IMR-90 (cell line): ENCODE measurements at regions not wholly inside any gene's neighbourhood (a gene's known extent, or its start where the extent isn't known, plus 50 kb on each side); places are given as distances from the start of the nearest gene placed in this dataset.
"Not testable (repeated sequence)": the region's sequence is repeated elsewhere in the genome, so short reads cannot be mapped to it uniquely, and the experiment has no call there.

Experiments
- ATAC-seq: fragments of 200-7000 bp; cut with Tn5 transposase; 2 replicates; pipeline ENCODE4 v1.9.1; 2020; ENCODE audit warnings: low read depth, mild to moderate bottlenecking, moderate library complexity
- BruUV-seq: library from RNA; stranded (reverse); fragments of 400-500 nt; replicated peaks from 2 replicates; lab custom pipeline; 2021; lab: Mats Ljungman, UMichigan
- CTCF ChIA-PET: fragments of 300-600 bp; formaldehyde crosslinking; extraction: SDS; loops from one replicate; lab custom pipeline; 2021; ENCODE audit warnings: antibody characterized with exemption; lab: Yijun Ruan, JAX
- POLR2A ChIA-PET: fragments of 300-600 bp; sonication (Branson Sonifier 250); formaldehyde crosslinking; loops from one replicate; lab custom pipeline; 2022; ENCODE audit warnings: antibody characterized with exemption; ENCODE audit not compliant: unreplicated experiment; lab: Charles Lee
- DNase-seq: peaks from one replicate; pipeline ENCODE4 v3.0.0; 2013
- H2AFZ ChIP-seq: replicated peaks from 2 replicates; pipeline ENCODE3; 2013; ENCODE audit warnings: low read length, mild to moderate bottlenecking; ENCODE audit not compliant: poor library complexity
- H2AK5ac ChIP-seq: 2 replicates; pipeline ENCODE4 v1.6.1; 2013; ENCODE audit warnings: low read depth, low read length, inconsistent platforms
- H2AK9ac ChIP-seq: replicated peaks from 2 replicates; pipeline ENCODE3; 2013; ENCODE audit warnings: mild to moderate bottlenecking, low read depth, low read length, moderate library complexity; ENCODE audit not compliant: poor library complexity
- H2BK120ac ChIP-seq: 2 replicates; pipeline ENCODE4 v1.6.1; 2013; ENCODE audit warnings: low read depth, low read length, inconsistent platforms
- H2BK15ac ChIP-seq: 3 replicates; pipeline ENCODE4 v1.6.1; 2013; ENCODE audit warnings: low read depth, low read length, inconsistent platforms
- H2BK20ac ChIP-seq: 2 replicates; pipeline ENCODE4 v1.6.1; 2013; ENCODE audit warnings: low read depth, mild to moderate bottlenecking, inconsistent platforms, low read length, moderate library complexity
- H2BK5ac ChIP-seq: 2 replicates; pipeline ENCODE4 v1.6.1; 2013; ENCODE audit warnings: mild to moderate bottlenecking, low read depth, low read length, inconsistent platforms; ENCODE audit not compliant: poor library complexity, severe bottlenecking
- H3K14ac ChIP-seq: replicated peaks from 2 replicates; pipeline ENCODE4 v1.6.1; 2013; ENCODE audit warnings: low read depth, low read length, inconsistent platforms
- H3K18ac ChIP-seq: 2 replicates; pipeline ENCODE4 v1.6.1; 2013; ENCODE audit warnings: low read depth, low read length, control low read depth
- H3K23ac ChIP-seq: 2 replicates; pipeline ENCODE4 v1.6.1; 2013; ENCODE audit warnings: low read depth, low read length, inconsistent platforms
- H3K27ac ChIP-seq: 2 replicates; pipeline ENCODE4 v1.5.1; 2013; ENCODE audit warnings: mild to moderate bottlenecking, control low read depth, low read length; ENCODE audit not compliant: insufficient read depth
- H3K27me3 ChIP-seq: 2 replicates; pipeline ENCODE4 v1.6.1; 2013; ENCODE audit warnings: low read length; ENCODE audit not compliant: control insufficient read depth, insufficient read depth
- H3K36me3 ChIP-seq: 2 replicates; pipeline ENCODE4 v1.6.1; 2013; ENCODE audit warnings: low read length, mixed read lengths; ENCODE audit not compliant: control insufficient read depth, insufficient read depth
- H3K4ac ChIP-seq: 2 replicates; pipeline ENCODE4 v1.6.1; 2013; ENCODE audit warnings: low read depth, low read length, inconsistent platforms
- H3K4me1 ChIP-seq: 2 replicates; pipeline ENCODE4 v1.6.1; 2013; ENCODE audit warnings: low read length, mixed read lengths; ENCODE audit not compliant: control insufficient read depth, insufficient read depth
- H3K4me2 ChIP-seq: 2 replicates; pipeline ENCODE4 v1.6.1; 2013; ENCODE audit warnings: low read depth, mild to moderate bottlenecking, control low read depth, low read length, moderate library complexity
- H3K4me3 ChIP-seq: 2 replicates; pipeline ENCODE4 v1.5.1; 2013; ENCODE audit warnings: low read depth, mild to moderate bottlenecking, control low read depth, low read length, moderate library complexity; ENCODE audit not compliant: insufficient read depth
- H3K56ac ChIP-seq: 2 replicates; pipeline ENCODE4 v1.6.1; 2013; ENCODE audit warnings: low read length, inconsistent platforms; ENCODE audit not compliant: insufficient read depth; ENCODE audit errors: extremely low read depth
- H3K79me1 ChIP-seq, 2 experiments: 2 replicates each; pipeline ENCODE4 v1.6.1; 2013; ENCODE audit warnings: low read length in 2 of 2, inconsistent platforms in 1 of 2, low read depth in 1 of 2
- H3K9ac ChIP-seq: 2 replicates; pipeline ENCODE4 v1.6.1; 2013; ENCODE audit warnings: low read depth, low read length, control low read depth
- H3K9me1 ChIP-seq: 2 replicates; pipeline ENCODE4 v1.6.1; 2013; ENCODE audit warnings: low read length, inconsistent platforms; ENCODE audit not compliant: insufficient read depth
- H3K9me3 ChIP-seq: 2 replicates; pipeline ENCODE4 v1.6.1; 2013; ENCODE audit warnings: low read length; ENCODE audit not compliant: control insufficient read depth, insufficient read depth
- H4K20me1 ChIP-seq: 2 replicates; pipeline ENCODE4 v1.6.1; 2013; ENCODE audit warnings: low read length, inconsistent platforms; ENCODE audit not compliant: insufficient read depth
- H4K5ac ChIP-seq: 2 replicates; pipeline ENCODE4 v1.6.1; 2013; ENCODE audit warnings: mild to moderate bottlenecking, low read depth, low read length, control low read depth
- H4K8ac ChIP-seq, 2 experiments: 2 replicates each; pipeline ENCODE4 v1.6.1; 2013; ENCODE audit warnings: low read depth in 2 of 2, low read length in 2 of 2, control low read depth in 1 of 2, inconsistent platforms in 1 of 2
- H4K91ac ChIP-seq: 2 replicates; pipeline ENCODE4 v1.6.1; 2013; ENCODE audit warnings: low read depth, low read length, inconsistent platforms; ENCODE audit not compliant: insufficient read depth
- BHLHE40 ChIP-seq: fragments of 150-350 bp; IDR thresholded peaks from 2 replicates; pipeline ENCODE4 v1.6.1; 2016; ENCODE audit warnings: mild to moderate bottlenecking, low read depth, low read length
- CEBPB ChIP-seq: IDR thresholded peaks from 2 replicates; pipeline ENCODE4 v1.6.1; 2012; ENCODE audit warnings: low read depth, low read length, improper control_type of control experiment
- CHD1 ChIP-seq: IDR thresholded peaks from 2 replicates; pipeline ENCODE4 v1.6.1; 2012; ENCODE audit warnings: low read depth, low read length, improper control_type of control experiment
- FOS ChIP-seq: fragments of 150-350 bp; IDR thresholded peaks from 2 replicates; pipeline ENCODE4 v1.6.1; 2016; ENCODE audit warnings: low read depth, low read length
- MXI1 ChIP-seq: IDR thresholded peaks from 2 replicates; pipeline ENCODE4 v1.6.1; 2012; ENCODE audit warnings: low read depth, mild to moderate bottlenecking, low read length, moderate library complexity, borderline replicate concordance
- NFE2L2 ChIP-seq: fragments of 150-350 bp; IDR thresholded peaks from 2 replicates; pipeline ENCODE4 v1.6.1; 2016; ENCODE audit warnings: low read depth, mild to moderate bottlenecking, low read length
- POLR2A ChIP-seq: IDR thresholded peaks from 2 replicates; pipeline ENCODE4 v1.6.1; 2012; ENCODE audit warnings: mild to moderate bottlenecking, low read depth, low read length
- RCOR1 ChIP-seq: IDR thresholded peaks from 2 replicates; pipeline ENCODE4 v1.6.1; 2012; ENCODE audit warnings: mild to moderate bottlenecking, low read length, improper control_type of control experiment; ENCODE audit not compliant: insufficient replicate concordance
- SMC3 ChIP-seq: fragments of 150-350 bp; IDR thresholded peaks from 2 replicates; pipeline ENCODE4 v1.6.1; 2016; ENCODE audit warnings: low read depth, mild to moderate bottlenecking, antibody characterized with exemption, low read length, moderate library complexity
- WGBS, 2 experiments: methylation state at CpG; one replicate each; pipeline versions ENCODE4 v1.1.5 to v1.1.7; 2013; ENCODE audit warnings: missing lambda C conversion rate in 2 of 2; ENCODE audit not compliant: insufficient read length in 1 of 2; ENCODE audit errors: extremely low coverage in 2 of 2; 5-methylcytosine and 5-hydroxymethylcytosine counted together
- dilution Hi-C: fragments of 300-500 bp; cut with HindIII; formaldehyde crosslinking; loops from one replicate; pipeline ENCODE4 v1.14.3; 2018; ENCODE audit warnings: low sequenced_read_pairs; ENCODE audit not compliant: unreplicated experiment
- in situ Hi-C: fragments of 300-500 bp; cut with MboI; formaldehyde crosslinking; loops from 3 replicates; pipeline ENCODE4 v1.14.3; 2019; ENCODE audit warnings: low sequenced_read_pairs, inconsistent platforms, mixed read lengths
- intact Hi-C: fragments of 100-400 bp; cut with micrococcal nuclease; formaldehyde crosslinking; loops from 2 replicates; pipeline ENCODE4 v1.10.0; 2022

DNA sequence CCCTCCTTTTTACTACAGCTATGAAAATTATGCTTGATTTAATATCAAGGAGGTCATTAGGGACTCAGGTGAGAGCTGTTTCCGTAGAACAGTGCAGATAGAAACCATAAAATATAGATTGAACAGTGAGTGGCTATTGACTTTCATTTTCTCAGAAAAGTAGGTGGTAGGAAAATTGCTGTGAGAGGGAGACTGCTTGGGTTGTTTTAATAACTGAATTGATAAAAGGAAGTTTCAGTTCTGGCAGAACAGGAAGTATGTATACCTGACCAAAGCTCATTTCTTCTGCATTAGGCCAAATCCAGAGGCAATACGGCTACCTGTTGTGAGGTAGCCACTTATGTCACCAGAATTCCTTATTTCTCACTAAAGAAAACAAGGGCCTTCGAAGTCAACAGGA lies 761.7 kb upstream of the ARRDC3 start:
- Histone ChIP-seq H4K5ac (no peak overlapping the region), H2BK120ac (no peak overlapping the region), H3K36me3 (no peaks in the 10 kb centered on the region), H3K4ac (no peak overlapping the region), H3K9me1 (no peaks in the 10 kb centered on the region), H3K18ac (no peak overlapping the region), H3K4me3 (no peak overlapping the region), H2AK9ac (no peak overlapping the region), H3K56ac (no peak overlapping the region), H2AK5ac (no peak overlapping the region), H2AFZ (no peak overlapping the region), H3K27me3 (no peaks in the 10 kb centered on the region), H3K9ac (no peak overlapping the region), H4K20me1 (no peaks in the 10 kb centered on the region), H4K91ac (no peak overlapping the region), H2BK20ac (no peak overlapping the region), H3K27ac (no peak overlapping the region), H3K4me2 (no peak overlapping the region), H3K23ac (no peak overlapping the region), H4K8ac (no peak overlapping the region), H3K79me1 (no peaks in the 10 kb centered on the region), H3K4me1 (no peaks in the 10 kb centered on the region), H2BK5ac (no peak overlapping the region), H3K9me3 (no peaks in the 10 kb centered on the region), H2BK15ac (no peak overlapping the region), H3K14ac (no peak overlapping the region)
- BruUV-seq, result no TSS peak
- ChIA-PET POLR2A (no interaction called here), CTCF (no interaction called here)
- DNase-seq, result no peak
- dilution Hi-C loops, result no loop called here
- in situ Hi-C loops, result no loop called here
- TF ChIP-seq SMC3, result no peak
- TF ChIP-seq MXI1, result no peak
- TF ChIP-seq FOS, result no peak
- TF ChIP-seq POLR2A, result no peak
- TF ChIP-seq NFE2L2, result no peak
- TF ChIP-seq CEBPB, result no peak
- TF ChIP-seq RCOR1, result no peak
- no peak for TF ChIP-seq BHLHE40
- TF ChIP-seq CHD1, result no peak
- 67% methylated on average over 1 of the region's 3 CpGs; no CpG with 5 or more reads in 1 of the 2 experiments for WGBS, 2 experiments
- intact Hi-C loops, result no loop called here
- ATAC-seq, result no peak

DNA sequence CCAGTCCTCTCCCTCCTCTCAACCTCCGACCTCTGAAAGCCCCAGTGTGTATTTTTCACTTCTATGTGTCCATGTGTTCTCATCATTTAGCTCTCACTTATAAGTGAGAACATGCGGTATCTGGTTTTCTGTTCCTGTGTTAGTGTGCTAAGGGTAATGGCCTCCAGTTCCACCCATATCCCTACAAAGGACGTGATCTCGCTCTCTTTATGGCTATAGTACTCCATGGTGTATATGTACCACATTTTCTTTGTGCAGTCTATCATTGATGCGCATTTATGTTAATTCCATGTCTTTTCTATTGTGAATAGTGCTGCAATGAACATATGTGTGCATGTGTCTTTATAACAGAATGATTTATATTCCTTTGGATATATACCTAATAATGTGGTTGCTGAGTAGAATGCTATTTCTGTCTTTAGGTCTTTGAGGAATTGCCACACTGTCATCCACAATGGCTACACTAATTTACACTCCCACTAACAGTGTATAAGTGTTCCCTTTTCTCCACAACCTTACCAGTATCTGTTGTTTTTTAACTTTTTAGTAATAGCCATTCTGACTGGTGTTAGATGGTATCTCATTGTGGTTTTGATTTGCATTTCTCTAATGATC lies 749.3 kb upstream of the ARRDC3 start:
- H2AK9ac ChIP-seq, H3K9ac ChIP-seq, ATAC-seq, H2AK5ac ChIP-seq, H3K9me3 ChIP-seq, POLR2A ChIA-PET, H3K79me1 ChIP-seq, intact Hi-C loops, DNase-seq, H3K4me1 ChIP-seq, H3K14ac ChIP-seq, H4K20me1 ChIP-seq, H4K91ac ChIP-seq, CTCF ChIA-PET, H3K27ac ChIP-seq, H3K9me1 ChIP-seq, H3K4me3 ChIP-seq, dilution Hi-C loops, H3K23ac ChIP-seq, BruUV-seq, H3K4ac ChIP-seq, H2BK15ac ChIP-seq, H3K56ac ChIP-seq, H3K27me3 ChIP-seq, H3K18ac ChIP-seq, H2AFZ ChIP-seq, H2BK120ac ChIP-seq, H4K5ac ChIP-seq, in situ Hi-C loops, H2BK20ac ChIP-seq, H3K36me3 ChIP-seq, H2BK5ac ChIP-seq, H3K4me2 ChIP-seq, H4K8ac ChIP-seq: not testable (repeated sequence)
- WGBS, 2 experiments, result no CpG with 5 or more reads among the region's 5 CpGs
